ENCODE measurements at regions not wholly inside any gene's neighbourhood (a gene's known extent, or its start where the extent isn't known, plus 50 kb on each side); places are given as distances from the start of the nearest gene placed in this dataset.
A peak's percentile ranks its signal among the peaks of the same experiment; 100 is the strongest.
"Not testable (repeated sequence)": the region's sequence is repeated elsewhere in the genome, so short reads cannot be mapped to it uniquely, and the experiment has no call there.

DNA sequence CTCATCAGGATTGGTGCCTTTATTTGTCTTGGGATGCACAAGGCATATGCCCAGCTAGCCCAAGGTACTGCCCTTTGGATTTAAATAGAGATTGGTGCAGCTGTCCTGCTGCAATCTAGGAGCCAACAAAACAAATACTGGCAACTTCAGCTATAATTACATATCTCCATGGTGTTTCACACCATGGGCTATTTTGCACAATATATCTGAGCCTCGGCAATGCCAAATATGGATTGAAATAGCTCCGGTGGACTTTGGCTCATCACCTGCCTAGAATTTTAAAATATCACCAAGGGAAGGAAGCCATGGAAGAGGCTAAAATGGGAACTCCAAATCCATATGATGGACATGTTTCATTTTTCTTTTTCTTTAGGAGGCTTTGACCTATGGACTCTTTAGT, 367.8 kb upstream of the UMPS start:
- H3K27ac Mint-ChIP-seq: no peak overlapping the region
- ChIA-PET CTCF (no interaction called here), POLR2A (no interaction called here)
- H3K4me1 Mint-ChIP-seq (ENCODE audit: low read depth): no peaks in the 10 kb centered on the region
- H3K9me3 Mint-ChIP-seq: no peaks in the 10 kb centered on the region
- DNase-seq: no peak
- H3K4me3 Mint-ChIP-seq: no peak overlapping the region
- H3K27me3 Mint-ChIP-seq: no peaks in the 10 kb centered on the region
- intact Hi-C loops (cut with micrococcal nuclease): no loop called here
- H3K36me3 Mint-ChIP-seq: no peaks in the 10 kb centered on the region

DNA sequence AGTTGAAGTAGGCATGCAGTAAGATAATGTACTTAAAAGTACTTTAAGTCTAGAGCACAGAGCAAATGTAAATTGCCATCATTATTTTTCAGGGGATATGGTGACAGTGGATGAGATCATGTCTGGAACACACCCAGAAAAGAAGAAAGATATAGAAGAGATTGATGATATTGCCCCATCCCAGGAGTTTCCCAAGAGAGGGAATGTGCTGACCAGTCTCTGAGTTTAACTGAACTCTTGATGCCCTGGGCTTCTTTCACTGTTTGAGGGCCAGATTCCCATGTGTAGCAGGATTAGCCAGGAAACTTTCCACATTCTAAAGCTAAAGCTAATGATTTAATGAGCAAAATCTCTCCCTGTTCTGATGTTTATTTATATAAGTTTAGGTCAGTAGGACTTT, 366.8 kb upstream of the UMPS start:
- Mint-ChIP-seq H3K27ac (no peak overlapping the region), H3K4me3 (no peak overlapping the region), H3K27me3 (no peaks in the 10 kb centered on the region), H3K36me3 (no peaks in the 10 kb centered on the region), H3K9me3 (no peaks in the 10 kb centered on the region), H3K4me1 (ENCODE audit: low read depth) (no peaks in the 10 kb centered on the region)
- DNase-seq: no peak
- ChIA-PET CTCF (no interaction called here), POLR2A (no interaction called here)
- intact Hi-C loops (cut with micrococcal nuclease): no loop called here

DNA sequence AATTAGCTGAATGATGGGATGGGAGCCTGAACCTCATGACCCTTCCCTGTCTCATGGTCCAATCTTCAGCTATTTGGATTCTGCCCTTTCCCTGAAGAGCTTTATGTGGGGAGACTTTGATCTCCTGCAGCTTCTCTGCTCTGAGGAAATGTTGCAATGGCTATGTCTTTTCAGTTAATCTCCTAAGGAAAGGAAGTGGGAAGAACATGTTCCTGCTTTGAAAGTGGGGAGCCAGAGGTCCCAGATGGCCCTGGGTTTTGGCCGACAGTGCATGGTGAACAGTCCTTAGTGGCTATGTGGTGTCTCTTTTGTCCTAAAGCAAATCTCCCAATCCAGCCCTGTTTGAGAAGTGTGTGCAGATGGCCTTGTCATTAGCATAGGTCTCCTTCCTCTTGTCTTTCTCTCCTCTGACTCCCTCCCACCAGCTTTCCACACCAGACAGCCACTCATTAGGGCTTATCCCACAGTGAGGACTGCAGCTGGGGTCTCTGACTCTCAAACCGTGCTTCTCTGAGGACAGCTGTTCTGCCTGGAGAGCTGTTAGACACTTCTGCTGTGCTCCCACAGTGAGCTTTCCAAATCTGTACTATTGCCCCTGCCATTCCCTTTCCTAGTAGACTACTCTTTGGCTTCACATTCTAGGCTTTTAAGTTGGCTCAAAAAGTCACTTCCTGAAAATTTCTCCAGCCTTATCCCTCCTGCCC, 365.8 kb upstream of the UMPS start:
- CTCF ChIA-PET: interaction anchor here (0.9 kb wide), 1 partner anchor 13 kb away, joined by 3 read pairs; no protein-coding TSS in a partner anchor
- H3K9me3 Mint-ChIP-seq: no peaks in the 10 kb centered on the region
- intact Hi-C loops (cut with micrococcal nuclease): no loop called here
- no peak for DNase-seq
- no peak overlapping the region for H3K27ac Mint-ChIP-seq
- POLR2A ChIA-PET: interaction anchor here (0.6 kb wide), 1 partner anchor 1185 kb away, joined by 3 read pairs; no protein-coding TSS in a partner anchor
- H3K4me3 Mint-ChIP-seq: no peak overlapping the region
- H3K27me3 Mint-ChIP-seq: no peaks in the 10 kb centered on the region
- H3K4me1 Mint-ChIP-seq (ENCODE audit: low read depth): no peaks in the 10 kb centered on the region
- H3K36me3 Mint-ChIP-seq: no peaks in the 10 kb centered on the region

DNA sequence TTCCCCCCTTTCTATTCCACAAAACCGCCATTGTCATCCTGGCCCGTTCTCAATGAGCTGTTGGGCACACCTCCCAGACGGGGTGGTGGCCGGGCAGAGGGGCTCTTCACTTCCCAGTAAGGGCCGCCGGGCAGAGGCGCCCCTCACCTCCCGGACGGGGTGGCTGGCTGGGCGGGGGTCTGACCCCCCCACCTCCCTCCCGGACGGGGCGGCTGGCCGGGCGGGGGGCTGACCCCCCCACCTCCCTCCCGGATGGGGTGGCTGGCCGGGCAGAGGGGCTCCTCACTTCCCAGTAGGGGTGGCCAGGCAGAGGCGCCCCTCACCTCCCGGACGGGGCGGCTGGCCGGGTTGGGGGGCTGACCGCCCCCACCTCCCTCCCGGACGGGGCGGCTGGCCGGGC, 363.6 kb upstream of the UMPS start:
- H3K27me3 Mint-ChIP-seq; H3K9me3 Mint-ChIP-seq; H3K4me3 Mint-ChIP-seq; H3K4me1 Mint-ChIP-seq (ENCODE audit: low read depth); intact Hi-C loops (cut with micrococcal nuclease); CTCF ChIA-PET; H3K36me3 Mint-ChIP-seq; POLR2A ChIA-PET; DNase-seq; H3K27ac Mint-ChIP-seq: not testable (repeated sequence)

DNA sequence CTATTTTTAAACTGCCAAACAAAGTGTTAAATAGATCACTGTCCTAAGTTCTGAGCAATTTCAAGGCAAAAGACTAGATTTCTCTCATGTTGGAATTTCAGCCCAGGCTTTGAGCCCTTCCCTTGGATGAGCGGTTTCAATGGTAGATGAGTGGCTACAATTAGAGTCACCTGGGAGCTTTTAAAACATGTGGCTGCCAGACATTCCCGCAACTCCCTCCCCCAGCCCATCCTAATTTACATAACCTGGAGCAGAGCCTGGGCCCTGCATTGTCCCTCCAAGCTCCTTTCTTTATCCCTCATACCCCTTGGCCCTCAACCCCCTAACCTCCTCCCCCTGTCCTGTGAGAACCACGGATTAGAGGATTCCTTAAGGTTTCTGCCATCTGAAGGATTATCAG, 357.5 kb upstream of the UMPS start:
- CTCF ChIA-PET: interaction anchor here (1.1 kb wide), 1 partner anchor 96 kb away, joined by 5 read pairs; no protein-coding TSS in a partner anchor
- DNase-seq: no peak
- Mint-ChIP-seq H3K27ac (no peak overlapping the region), H3K9me3 (no peaks in the 10 kb centered on the region), H3K36me3 (no peaks in the 10 kb centered on the region), H3K4me1 (ENCODE audit: low read depth) (no peaks in the 10 kb centered on the region), H3K27me3 (peaks cover 5% of the 10 kb centered on the region), H3K4me3 (no peak overlapping the region)
- POLR2A ChIA-PET: no interaction called here
- intact Hi-C loops (cut with micrococcal nuclease): no loop called here

DNA sequence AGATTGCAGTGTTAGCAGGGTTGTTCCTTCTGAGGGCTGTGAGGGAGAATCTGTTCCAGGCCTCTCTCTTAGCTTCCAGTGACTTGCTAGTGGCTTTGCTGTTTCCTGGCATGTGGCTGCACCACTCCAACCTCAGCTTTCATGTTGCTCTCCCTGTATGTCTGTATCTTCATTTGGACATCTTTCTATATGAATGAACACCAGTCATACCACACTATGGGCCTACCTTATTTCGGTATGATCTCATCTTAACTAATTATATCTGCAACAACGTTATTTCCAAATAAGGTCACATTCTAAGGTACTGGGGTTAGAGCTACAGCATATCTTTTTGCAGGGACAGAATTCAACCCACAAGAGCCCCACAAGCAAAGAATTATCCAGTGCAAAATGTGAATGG, 356.7 kb upstream of the UMPS start:
- no peaks in the 10 kb centered on the region for H3K36me3 Mint-ChIP-seq
- intact Hi-C loops (cut with micrococcal nuclease): no loop called here
- no peak overlapping the region for H3K27ac Mint-ChIP-seq
- no peak overlapping the region for H3K4me3 Mint-ChIP-seq
- ChIA-PET CTCF (no interaction called here), POLR2A (no interaction called here)
- DNase-seq: peak; percentile 36
- H3K27me3 Mint-ChIP-seq: peaks cover 5% of the 10 kb centered on the region
- H3K9me3 Mint-ChIP-seq: no peaks in the 10 kb centered on the region
- H3K4me1 Mint-ChIP-seq (ENCODE audit: low read depth): no peaks in the 10 kb centered on the region

DNA sequence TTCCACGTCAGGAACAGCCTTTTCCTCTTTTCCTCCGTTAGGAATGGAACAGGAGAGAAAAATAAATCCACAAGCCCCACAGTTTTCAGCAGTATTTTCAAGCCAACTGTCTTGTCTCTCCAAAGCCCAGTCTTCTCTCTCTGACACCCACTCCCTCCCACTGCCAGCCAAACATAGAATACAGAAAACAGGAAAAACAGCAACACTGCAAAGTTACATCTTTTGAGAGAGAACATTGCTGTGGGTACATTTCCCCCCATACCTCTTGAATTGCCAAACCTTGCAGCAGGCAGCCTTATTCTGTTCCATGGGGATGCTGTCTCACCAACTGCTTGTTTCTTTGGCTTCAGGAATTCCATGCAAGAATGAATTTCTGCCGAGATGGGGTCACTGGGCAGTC, 355.7 kb upstream of the UMPS start:
- Mint-ChIP-seq H3K36me3 (no peaks in the 10 kb centered on the region), H3K27me3 (peaks cover 5% of the 10 kb centered on the region)
- intact Hi-C loops (cut with micrococcal nuclease): no loop called here

DNA sequence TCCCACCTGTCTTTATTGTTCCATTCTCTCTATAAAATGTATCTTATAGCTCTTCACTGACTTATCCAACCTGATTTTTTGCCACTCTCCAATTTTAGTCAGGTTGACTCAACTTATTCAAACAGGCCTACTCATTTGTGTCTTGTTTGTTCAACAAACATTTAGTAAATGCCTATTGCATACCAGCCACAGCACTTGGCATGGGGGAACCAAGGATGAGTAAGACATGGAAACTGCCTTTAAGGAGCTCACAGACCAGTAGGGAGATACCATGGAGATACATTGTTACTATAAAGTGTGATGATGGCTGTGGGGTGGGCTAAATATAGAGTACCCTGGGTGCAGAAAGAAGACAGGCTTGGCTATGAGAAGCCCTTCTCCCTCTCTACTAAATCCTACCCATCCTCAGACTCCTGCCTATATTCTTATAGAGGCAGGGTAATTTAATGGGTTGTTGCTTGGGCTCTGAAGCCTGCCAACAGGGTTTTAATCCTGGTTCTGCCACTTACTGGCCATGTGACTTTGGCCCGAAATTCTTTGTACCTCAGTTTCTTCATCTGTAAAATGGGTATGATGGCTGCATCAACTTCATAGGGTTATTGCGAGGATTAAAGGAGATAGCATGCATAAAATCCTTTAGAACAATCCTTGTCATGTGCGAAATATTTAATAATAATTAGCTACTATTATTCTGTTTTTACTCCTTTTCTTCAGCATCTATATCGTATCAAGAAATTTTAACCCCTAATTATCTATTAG, 348.5 kb upstream of the UMPS start:
- intact Hi-C loops (cut with micrococcal nuclease): no loop called here
- Mint-ChIP-seq H3K4me1 (ENCODE audit: low read depth) (no peaks in the 10 kb centered on the region), H3K4me3 (no peak overlapping the region), H3K9me3 (no peaks in the 10 kb centered on the region), H3K27ac (no peak overlapping the region), H3K27me3 (peaks cover 23% of the 10 kb centered on the region), H3K36me3 (no peaks in the 10 kb centered on the region)
- POLR2A ChIA-PET: no interaction called here
- CTCF ChIA-PET: no interaction called here
- no peak for DNase-seq

More for the DNA sequence above, 355.7 kb upstream of the UMPS start:
- Mint-ChIP-seq H3K9me3 (no peaks in the 10 kb centered on the region), H3K4me1 (ENCODE audit: low read depth) (no peaks in the 10 kb centered on the region), H3K4me3 (no peak overlapping the region), H3K27ac (no peak overlapping the region)
- POLR2A ChIA-PET: no interaction called here
- CTCF ChIA-PET: no interaction called here
- no peak for DNase-seq

DNA sequence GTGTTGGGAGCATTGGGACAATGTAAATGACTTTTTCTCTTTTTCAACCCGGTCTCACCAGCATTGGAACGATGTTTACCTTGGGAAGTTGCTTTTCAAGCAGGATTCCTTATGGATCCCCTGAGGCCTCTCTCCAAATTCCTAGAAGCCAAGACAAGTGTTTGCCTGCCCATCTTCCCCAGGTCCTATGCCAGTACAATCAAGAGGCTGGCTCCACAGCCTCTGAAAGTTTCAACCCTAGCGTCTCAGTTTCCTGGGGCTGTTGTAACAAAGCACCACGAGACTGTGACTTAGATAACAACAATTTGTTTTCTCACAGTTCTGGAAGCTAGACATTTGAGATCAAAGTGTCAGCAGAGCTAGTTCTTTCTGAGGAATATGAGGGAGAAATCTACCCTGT, 347.2 kb upstream of the UMPS start:
- Mint-ChIP-seq H3K27me3 (peaks cover 23% of the 10 kb centered on the region), H3K4me1 (ENCODE audit: low read depth) (no peaks in the 10 kb centered on the region), H3K27ac (no peak overlapping the region), H3K4me3 (no peak overlapping the region), H3K9me3 (no peaks in the 10 kb centered on the region), H3K36me3 (no peaks in the 10 kb centered on the region)
- POLR2A ChIA-PET: no interaction called here
- intact Hi-C loops (cut with micrococcal nuclease): no loop called here
- DNase-seq: no peak
- CTCF ChIA-PET: no interaction called here

DNA sequence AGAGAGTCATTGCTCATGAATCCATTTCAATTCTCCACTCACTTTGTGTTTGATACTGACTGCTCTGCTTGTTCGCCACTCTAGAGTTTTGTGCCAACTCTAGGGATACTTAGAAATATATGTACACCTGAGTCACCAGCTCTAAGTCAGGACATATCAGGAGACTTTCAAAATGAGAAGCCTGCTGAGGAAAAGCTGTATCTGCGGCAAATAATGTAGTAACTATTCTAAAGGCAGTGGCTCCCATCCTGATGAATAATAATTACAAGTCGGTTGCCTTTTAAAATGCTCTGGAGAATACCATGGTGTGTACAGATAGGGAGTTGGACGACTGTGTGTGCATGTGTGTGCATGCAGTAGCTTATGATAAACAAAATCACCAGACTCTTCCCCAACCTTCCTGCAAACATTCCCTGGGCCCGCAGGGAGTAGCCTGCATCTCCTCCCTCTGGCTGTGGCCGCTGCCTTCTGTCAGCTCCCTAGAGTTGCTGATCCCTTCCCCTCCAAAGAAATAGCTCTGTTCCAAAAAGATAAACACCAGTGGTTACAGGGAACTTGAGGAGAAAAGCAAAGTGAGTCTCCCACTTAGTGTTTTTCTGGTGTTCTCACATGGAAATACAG, 346.3 kb upstream of the UMPS start:
- intact Hi-C loops (cut with micrococcal nuclease): no loop called here
- peaks cover 23% of the 10 kb centered on the region for H3K27me3 Mint-ChIP-seq

DNA sequence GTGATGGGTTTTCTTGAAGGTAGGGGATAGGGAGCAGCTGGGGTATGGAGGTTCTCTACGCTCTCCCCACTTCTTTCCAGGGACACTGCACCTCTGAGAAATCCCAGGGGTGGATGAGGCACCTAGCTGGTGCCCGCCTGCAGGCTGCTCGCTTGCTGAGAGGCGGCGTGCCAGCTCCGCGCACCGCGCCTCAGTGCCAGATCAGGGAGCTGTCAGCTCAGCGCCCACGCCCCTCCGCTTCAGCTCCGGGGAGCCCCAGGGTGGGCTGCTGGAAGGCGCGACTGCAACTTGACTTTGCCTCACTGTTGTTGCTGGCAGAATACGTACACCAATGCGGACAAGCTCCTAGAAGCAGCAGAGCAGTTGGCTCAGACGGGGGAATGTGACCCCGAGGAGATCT, 345.7 kb upstream of the UMPS start:
- CTCF ChIA-PET: interaction anchor here (0.8 kb wide), 1 partner anchor 181 kb away, joined by 4 read pairs; no protein-coding TSS in a partner anchor
- H3K27ac Mint-ChIP-seq: no peak overlapping the region
- POLR2A ChIA-PET: no interaction called here

More for the DNA sequence above, 346.3 kb upstream of the UMPS start:
- DNase-seq: no peak
- H3K27ac Mint-ChIP-seq: no peak overlapping the region
- ChIA-PET CTCF (no interaction called here), POLR2A (no interaction called here)
- H3K9me3 Mint-ChIP-seq: no peaks in the 10 kb centered on the region
- H3K4me1 Mint-ChIP-seq (ENCODE audit: low read depth): no peaks in the 10 kb centered on the region
- no peak overlapping the region for H3K4me3 Mint-ChIP-seq
- no peaks in the 10 kb centered on the region for H3K36me3 Mint-ChIP-seq

DNA sequence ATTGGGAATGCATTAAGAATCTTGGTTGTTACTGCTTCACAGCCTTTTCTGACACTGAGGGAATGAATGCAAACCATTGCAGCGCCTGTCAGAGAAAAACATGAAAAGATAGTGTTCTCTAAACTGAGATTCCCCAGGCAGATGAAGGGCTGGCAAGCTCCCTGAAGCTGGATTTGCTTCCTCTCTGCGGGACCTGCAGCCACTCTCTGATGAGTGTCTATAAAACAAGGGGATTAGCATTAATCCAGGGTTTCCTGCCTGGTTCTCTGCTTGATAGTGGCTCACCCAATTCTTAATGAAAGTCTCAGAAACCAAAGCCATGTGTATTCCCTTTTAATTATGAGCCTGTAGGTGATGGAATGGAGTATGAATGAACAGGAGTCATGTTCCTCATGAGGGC, 344.3 kb upstream of the UMPS start:
- H3K9me3 Mint-ChIP-seq: no peaks in the 10 kb centered on the region
- H3K27ac Mint-ChIP-seq: no peak overlapping the region
- ChIA-PET POLR2A (no interaction called here), CTCF (no interaction called here)
- no peak for DNase-seq
- H3K27me3 Mint-ChIP-seq: peaks cover 20% of the 10 kb centered on the region
- intact Hi-C loops (cut with micrococcal nuclease): no loop called here
- no peaks in the 10 kb centered on the region for H3K4me1 Mint-ChIP-seq (ENCODE audit: low read depth)
- H3K36me3 Mint-ChIP-seq: no peaks in the 10 kb centered on the region
- H3K4me3 Mint-ChIP-seq: no peak overlapping the region

More for the DNA sequence above, 345.7 kb upstream of the UMPS start:
- H3K4me1 Mint-ChIP-seq (ENCODE audit: low read depth): no peaks in the 10 kb centered on the region
- H3K9me3 Mint-ChIP-seq: no peaks in the 10 kb centered on the region
- DNase-seq: no peak
- intact Hi-C loops (cut with micrococcal nuclease): no loop called here
- peaks cover 23% of the 10 kb centered on the region for H3K27me3 Mint-ChIP-seq
- H3K4me3 Mint-ChIP-seq: no peak overlapping the region
- no peaks in the 10 kb centered on the region for H3K36me3 Mint-ChIP-seq
